Spleen (tissue), 7 donors: ENCODE measurements at regions not wholly inside any gene's neighbourhood (a gene's known extent, or its start where the extent isn't known, plus 50 kb on each side); places are given as distances from the start of the nearest gene placed in this dataset.

ENCODE experiments used
- CTCF ChIP-seq, 11 experiments: fragments of 200-600 bp in 7 of 11; fragments of 450-650 bp in 4 of 11; sonication (generic) in 4 of 11; IDR thresholded peaks in 8 of 11; conservative IDR thresholded peaks in 3 of 11; 1 replicate in 7 of 11; 2 replicates in 4 of 11; pipeline versions ENCODE4 v1.4.0 to v1.8.0; 2016 to 2021; ENCODE audit warnings: antibody characterized with exemption in 11 of 11, inconsistent platforms in 4 of 11, mild to moderate bottlenecking in 1 of 11
- POLR2A ChIP-seq, 3 donors: fragments of 450-650 bp; IDR thresholded peaks; one replicate each; pipeline ENCODE4 v1.5.1; 2017; ENCODE audit warnings: antibody characterized with exemption in 3 of 3, mild to moderate bottlenecking in 1 of 3
- POLR2AphosphoS5 ChIP-seq, 3 donors: sonication (generic); formaldehyde crosslinking; IDR thresholded peaks; one replicate each; pipeline ENCODE4 v1.5.1; 2017; ENCODE audit warnings: antibody characterized with exemption in 3 of 3
- donor health status: DM: no; HTN: no; CAD: no; lungs with moderate emphysema.
- donor health status: DM: no; HTN: no; CAD: no.
- donor health status: DM: no; HTN: no; CAD: no.

DNA sequence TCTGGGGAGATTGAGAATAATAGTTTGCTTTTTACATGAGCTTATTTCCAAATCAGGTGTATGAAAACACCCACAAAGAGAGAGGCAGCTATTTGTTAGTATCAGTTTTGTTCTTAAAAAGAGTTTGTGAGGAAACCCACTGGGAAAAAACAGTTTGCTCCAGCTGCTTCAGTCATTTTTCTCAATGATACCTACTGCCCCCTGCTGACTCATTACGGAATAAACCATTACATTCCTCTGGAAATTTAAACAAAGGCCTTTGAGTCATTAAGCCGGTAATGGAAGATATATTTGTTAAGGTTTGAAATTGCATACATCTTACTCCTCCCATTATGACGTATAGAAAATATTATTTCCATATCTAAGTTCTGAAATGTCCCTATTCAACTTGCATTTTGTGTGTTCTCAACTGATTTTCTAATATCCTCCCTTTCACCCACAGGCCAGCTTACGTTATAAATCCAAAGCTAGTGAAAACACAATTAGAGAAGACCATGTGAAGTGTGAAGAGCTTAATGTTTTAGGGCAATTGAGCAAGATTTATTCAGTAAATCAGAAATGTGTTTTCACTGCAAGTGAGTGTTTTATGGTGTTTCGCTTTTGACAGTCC, 761.6 kb downstream of the DSC3 start:
- TF ChIP-seq CTCF (IDR thresholded peaks at IDR 0.05 in 8 of 11, conservative IDR thresholded peaks at IDR 0.05 in 3 of 11) (peak in 6 of 11 experiments; percentile 29 to 52 (median 48)), POLR2A (IDR thresholded peaks at IDR 0.05) (no peak), POLR2AphosphoS5 (IDR thresholded peaks at IDR 0.05) (no peak)
